ENCODE measurements at regions not wholly inside any gene's neighbourhood (a gene's known extent, or its start where the extent isn't known, plus 50 kb on each side); places are given as distances from the start of the nearest gene placed in this dataset.
A peak's percentile ranks its signal among the peaks of the same experiment; 100 is the strongest.

GRCh38 chr1:201708691-201709090, 120.3 kb upstream of the IPO9 start:
- DNase-seq (ENCODE audit: low spot score), result no peak

GRCh38 chr1:201709564-201710295, 119.2 kb upstream of the IPO9 start:
- peak; percentile 30 for DNase-seq (ENCODE audit: low spot score)

- no peak for DNase-seq (ENCODE audit: low spot score)
Measured at GRCh38 chr1:201710632-201711597, 118.0 kb upstream of the IPO9 start.

GRCh38 chr1:201711811-201712210, 117.1 kb upstream of the IPO9 start:
- DNase-seq (ENCODE audit: low spot score), result no peak

- no peak for DNase-seq (ENCODE audit: low spot score)
Measured at GRCh38 chr1:201712387-201713085, 116.4 kb upstream of the IPO9 start.

- DNase-seq (ENCODE audit: low spot score), result peak; percentile 65
Measured at GRCh38 chr1:201713086-201713810, 115.7 kb upstream of the IPO9 start.

- peak; percentile 82 for DNase-seq (ENCODE audit: low spot score)
Measured at GRCh38 chr1:201714542-201715329, 114.2 kb upstream of the IPO9 start.

- no peak for DNase-seq (ENCODE audit: low spot score)
Measured at GRCh38 chr1:201715351-201715750, 113.6 kb upstream of the IPO9 start.

- DNase-seq (ENCODE audit: low spot score), result no peak
Measured at GRCh38 chr1:201715801-201716741, 112.9 kb upstream of the IPO9 start.

- DNase-seq (ENCODE audit: low spot score), result no peak
Measured at GRCh38 chr1:201716742-201717135, 112.2 kb upstream of the IPO9 start.

GRCh38 chr1:201717286-201717685, 111.7 kb upstream of the IPO9 start:
- DNase-seq (ENCODE audit: low spot score), result no peak

GRCh38 chr1:201718346-201719202, 110.4 kb upstream of the IPO9 start:
- no peak for DNase-seq (ENCODE audit: low spot score)

GRCh38 chr1:201719812-201720521, 109.0 kb upstream of the IPO9 start:
- no peak for DNase-seq (ENCODE audit: low spot score)

GRCh38 chr1:201720522-201720844, 108.5 kb upstream of the IPO9 start:
- DNase-seq (ENCODE audit: low spot score), result no peak

GRCh38 chr1:201721082-201722049, 107.6 kb upstream of the IPO9 start:
- no peak for DNase-seq (ENCODE audit: low spot score)

- no peak for DNase-seq (ENCODE audit: low spot score)
Measured at GRCh38 chr1:201724039-201724765, 104.8 kb upstream of the IPO9 start.

GRCh38 chr1:201724766-201725118, 104.2 kb upstream of the IPO9 start:
- no peak for DNase-seq (ENCODE audit: low spot score)
